Right cardiac atrium (tissue), 5 donors: ENCODE measurements at regions not wholly inside any gene's neighbourhood (a gene's known extent, or its start where the extent isn't known, plus 50 kb on each side); places are given as distances from the start of the nearest gene placed in this dataset.

Source experiments
- ATAC-seq, 2 donors: fragments of 200-7000 bp; cut with Tn5 transposase; one replicate each; pipeline versions ENCODE4 v1.8.0 to v1.9.1; 2020; ENCODE audit warnings: moderate library complexity in 2 of 2, mild to moderate bottlenecking in 1 of 2
- DNase-seq, 3 donors: peaks; one replicate each; pipeline ENCODE4 v3.0.0-alpha.2; 2020
- H3K27ac ChIP-seq: one replicate; pipeline ENCODE4 v1.5.1; 2013; ENCODE audit warnings: mild to moderate bottlenecking, low read length, control low read depth, moderate library complexity
- H3K27me3 ChIP-seq: one replicate; pipeline ENCODE4 v1.6.1; 2013; ENCODE audit not compliant: control insufficient read depth, insufficient read depth
- H3K4me1 ChIP-seq: one replicate; pipeline ENCODE4 v1.6.1; 2013; ENCODE audit warnings: low read length; ENCODE audit not compliant: control insufficient read depth, insufficient read depth
- H3K4me3 ChIP-seq: one replicate; pipeline ENCODE4 v1.5.1; 2013; ENCODE audit warnings: low read length, control low read depth
- H3K9me3 ChIP-seq: one replicate; pipeline ENCODE4 v1.6.1; 2013; ENCODE audit warnings: low read length; ENCODE audit not compliant: control insufficient read depth
- WGBS: extraction: QIAGEN DNeasy Blood & Tissue Kit; methylation state at CpG from one replicate; pipeline ENCODE4 v1.1.7; 2013; 5-methylcytosine and 5-hydroxymethylcytosine counted together
- intact Hi-C, 4 donors: fragments of 100-400 bp; cut with DNase I; formaldehyde crosslinking; loops; one replicate each; pipeline versions ENCODE4 v1.11.0 to v1.14.0; 2022 to 2023
- donor health status: healthy with polysubstance abuse.
- donor health status: DM: no; HTN: yes; CAD: no.
- donor health status: DM: no; HTN: no; CAD: no.
- donor health status: DM: no; HTN: yes; CAD: no; lungs with severe emphysema.
- donor health status: DM: yes; HTN: yes; CAD: no.

GRCh38 chr6:43969158-43969981 is 157.9 kb downstream of the MRPL14 start:
- no peak for DNase-seq
- Histone ChIP-seq H3K27ac (no peak overlapping the region), H3K9me3 (no peaks in the 10 kb centered on the region), H3K27me3 (no peaks in the 10 kb centered on the region), H3K4me1 (peaks cover 10% of the 10 kb centered on the region), H3K4me3 (no peak overlapping the region)
- intact Hi-C loops, result no loop called here
- no peak for ATAC-seq
- 73% methylated on average over 11 of the region's 11 CpGs for WGBS

GRCh38 chr6:43968110-43968965 is 158.9 kb downstream of the MRPL14 start:
- Histone ChIP-seq H3K9me3 (no peaks in the 10 kb centered on the region), H3K4me1 (peaks cover 8% of the 10 kb centered on the region), H3K4me3 (no peak overlapping the region), H3K27ac (no peak overlapping the region), H3K27me3 (no peaks in the 10 kb centered on the region)
- ATAC-seq (no peak), DNase-seq (no peak)
- 86% methylated on average over 12 of the region's 12 CpGs for WGBS
- intact Hi-C loops, result no loop called here

- H3K4me3 ChIP-seq, result no peak overlapping the region
- intact Hi-C loops, result no loop called here
- no peak for DNase-seq
Observed at GRCh38 chr6:43967719-43968091, 159.5 kb downstream of the MRPL14 start.

GRCh38 chr6:43966853-43967718 is 160.2 kb downstream of the MRPL14 start:
- no peak for DNase-seq
- intact Hi-C loops, result no loop called here
- Histone ChIP-seq H3K4me3 (no peak overlapping the region), H3K4me1 (peaks cover 4% of the 10 kb centered on the region), H3K27me3 (no peaks in the 10 kb centered on the region), H3K9me3 (no peaks in the 10 kb centered on the region), H3K27ac (no peak overlapping the region)
- ATAC-seq, result no peak
- 81% methylated on average over 10 of the region's 10 CpGs for WGBS

More at GRCh38 chr6:43967719-43968091, 159.5 kb downstream of the MRPL14 start:
- H3K4me1 ChIP-seq, result peaks cover 5% of the 10 kb centered on the region
- ATAC-seq, result no peak
- H3K9me3 ChIP-seq, result no peaks in the 10 kb centered on the region
- no peak overlapping the region for H3K27ac ChIP-seq
- WGBS, result 90% methylated on average over 3 of the region's 3 CpGs
- H3K27me3 ChIP-seq, result no peaks in the 10 kb centered on the region

GRCh38 chr6:43966374-43966658 is 160.9 kb downstream of the MRPL14 start:
- intact Hi-C loops, result no loop called here
- Histone ChIP-seq H3K27ac (no peak overlapping the region), H3K9me3 (no peaks in the 10 kb centered on the region), H3K4me1 (no peaks in the 10 kb centered on the region), H3K4me3 (no peak overlapping the region), H3K27me3 (no peaks in the 10 kb centered on the region)
- no peak for DNase-seq
- ATAC-seq, result no peak

- intact Hi-C loops, result no loop called here
- H3K27me3 ChIP-seq, result no peaks in the 10 kb centered on the region
- DNase-seq, result no peak
- H3K4me1 ChIP-seq, result no peaks in the 10 kb centered on the region
- no peaks in the 10 kb centered on the region for H3K9me3 ChIP-seq
- H3K27ac ChIP-seq, result no peak overlapping the region
- no peak for ATAC-seq
- H3K4me3 ChIP-seq, result no peak overlapping the region
- 95% methylated on average over 3 of the region's 3 CpGs for WGBS
Observed at GRCh38 chr6:43965628-43966373, 161.5 kb downstream of the MRPL14 start.

- Histone ChIP-seq H3K9me3 (no peaks in the 10 kb centered on the region), H3K4me1 (no peaks in the 10 kb centered on the region), H3K4me3 (no peak overlapping the region), H3K27me3 (no peaks in the 10 kb centered on the region), H3K27ac (no peak overlapping the region)
- intact Hi-C loops, result no loop called here
- 50% methylated on average over 6 of the region's 6 CpGs for WGBS
- peak; percentile 25 to 58 for ATAC-seq
- no peak for DNase-seq
Observed at GRCh38 chr6:43964659-43965570, 162.3 kb downstream of the MRPL14 start.

- DNase-seq, result no peak
- Histone ChIP-seq H3K4me3 (no peak overlapping the region), H3K4me1 (no peaks in the 10 kb centered on the region), H3K9me3 (no peaks in the 10 kb centered on the region), H3K27ac (no peak overlapping the region), H3K27me3 (no peaks in the 10 kb centered on the region)
- no peak for ATAC-seq
- 80% methylated on average over 6 of the region's 6 CpGs for WGBS
- intact Hi-C loops, result no loop called here
Observed at GRCh38 chr6:43963877-43964658, 163.2 kb downstream of the MRPL14 start.

GRCh38 chr6:43963203-43963602 is 164.0 kb downstream of the MRPL14 start:
- WGBS, result 94% methylated on average over 1 of the region's 1 CpG

More at GRCh38 chr6:43963203-43963602, 164.0 kb downstream of the MRPL14 start:
- DNase-seq, result no peak
- Histone ChIP-seq H3K27me3 (no peaks in the 10 kb centered on the region), H3K4me1 (no peaks in the 10 kb centered on the region), H3K9me3 (no peaks in the 10 kb centered on the region), H3K27ac (no peak overlapping the region), H3K4me3 (no peak overlapping the region)
- intact Hi-C loops, result no loop called here
- ATAC-seq, result no peak
